ENCODE measurements at regions not wholly inside any gene's neighbourhood (a gene's known extent, or its start where the extent isn't known, plus 50 kb on each side); places are given as distances from the start of the nearest gene placed in this dataset.
"Not testable (repeated sequence)": the region's sequence is repeated elsewhere in the genome, so short reads cannot be mapped to it uniquely, and the experiment has no call there.

GRCh38 chr13:71213252-71213821 lies 653.7 kb downstream of the DACH1 start:
- TF ChIP-seq EZH2 (IDR thresholded peaks at IDR 0.05; ENCODE audit: low read depth): no peak
- TF ChIP-seq CTCF (conservative IDR thresholded peaks at IDR 0.05): no peak
- Histone ChIP-seq H2AFZ (no peak overlapping the region), H3K9me3 (ENCODE audit: insufficient read depth, low read depth) (no peaks in the 10 kb centered on the region), H3K27me3 (ENCODE audit: insufficient read depth, low read depth) (no peaks in the 10 kb centered on the region), H3F3A (ENCODE audit: insufficient read depth, low read depth) (no peaks in the 10 kb centered on the region), H3K4me3 (no peak overlapping the region), H3K27ac (no peak overlapping the region), H4K20me1 (ENCODE audit: insufficient read depth) (no peaks in the 10 kb centered on the region), H3K79me2 (ENCODE audit: low read depth) (no peaks in the 10 kb centered on the region), H3K36me3 (ENCODE audit: low read depth) (no peaks in the 10 kb centered on the region), H3K4me1 (replicated peaks; ENCODE audit: insufficient read depth) (no peaks in the 10 kb centered on the region), H3K9me2 (ENCODE audit: insufficient read depth) (no peaks in the 10 kb centered on the region), H3K4me2 (no peak overlapping the region)
- POLR2A ChIA-PET (ENCODE audit: unreplicated experiment): no interaction called here
- no peak for DNase-seq
- CTCF ChIA-PET: no interaction called here
- BruUV-seq (replicated peaks): no TSS peak
- intact Hi-C loops (cut with micrococcal nuclease; ENCODE audit: unreplicated experiment): no loop called here

- no peak overlapping the region for H3K4me2 ChIP-seq
- ChIA-PET POLR2A (ENCODE audit: unreplicated experiment) (no interaction called here), CTCF (no interaction called here)
- TF ChIP-seq CTCF (conservative IDR thresholded peaks at IDR 0.05) (no peak), EZH2 (IDR thresholded peaks at IDR 0.05; ENCODE audit: low read depth) (no peak)
- no peaks in the 10 kb centered on the region for H4K20me1 ChIP-seq (ENCODE audit: insufficient read depth)
- H3F3A ChIP-seq (ENCODE audit: insufficient read depth, low read depth): no peaks in the 10 kb centered on the region
- no peaks in the 10 kb centered on the region for H3K9me3 ChIP-seq (ENCODE audit: insufficient read depth, low read depth)
- no peaks in the 10 kb centered on the region for H3K4me1 ChIP-seq (replicated peaks; ENCODE audit: insufficient read depth)
- no peaks in the 10 kb centered on the region for H3K79me2 ChIP-seq (ENCODE audit: low read depth)
- no peak for DNase-seq
- H3K36me3 ChIP-seq (ENCODE audit: low read depth): no peaks in the 10 kb centered on the region
- H3K27me3 ChIP-seq (ENCODE audit: insufficient read depth, low read depth): no peaks in the 10 kb centered on the region
- no TSS peak for BruUV-seq (replicated peaks)
- intact Hi-C loops (cut with micrococcal nuclease; ENCODE audit: unreplicated experiment): no loop called here
- H2AFZ ChIP-seq: no peak overlapping the region
- no peak overlapping the region for H3K27ac ChIP-seq
- H3K9me2 ChIP-seq (ENCODE audit: insufficient read depth): no peaks in the 10 kb centered on the region
- no peak overlapping the region for H3K4me3 ChIP-seq
These were observed 656.1 kb downstream of the DACH1 start for GRCh38 chr13:71210861-71211260.

- H3K27ac ChIP-seq: no peak overlapping the region
- ChIA-PET CTCF (no interaction called here), POLR2A (ENCODE audit: unreplicated experiment) (no interaction called here)
- no peaks in the 10 kb centered on the region for H3K27me3 ChIP-seq (ENCODE audit: insufficient read depth, low read depth)
- no peaks in the 10 kb centered on the region for H3F3A ChIP-seq (ENCODE audit: insufficient read depth, low read depth)
- TF ChIP-seq EZH2 (IDR thresholded peaks at IDR 0.05; ENCODE audit: low read depth): no peak
- no peak for TF ChIP-seq CTCF (conservative IDR thresholded peaks at IDR 0.05)
- H3K4me3 ChIP-seq: no peak overlapping the region
- intact Hi-C loops (cut with micrococcal nuclease; ENCODE audit: unreplicated experiment): no loop called here
- no peaks in the 10 kb centered on the region for H3K4me1 ChIP-seq (replicated peaks; ENCODE audit: insufficient read depth)
- no peaks in the 10 kb centered on the region for H4K20me1 ChIP-seq (ENCODE audit: insufficient read depth)
- no peak overlapping the region for H2AFZ ChIP-seq
- H3K9me2 ChIP-seq (ENCODE audit: insufficient read depth): no peaks in the 10 kb centered on the region
- DNase-seq: no peak
- H3K4me2 ChIP-seq: no peak overlapping the region
- no peaks in the 10 kb centered on the region for H3K79me2 ChIP-seq (ENCODE audit: low read depth)
- no TSS peak for BruUV-seq (replicated peaks)
- H3K36me3 ChIP-seq (ENCODE audit: low read depth): no peaks in the 10 kb centered on the region
- no peaks in the 10 kb centered on the region for H3K9me3 ChIP-seq (ENCODE audit: insufficient read depth, low read depth)
These were observed 657.8 kb downstream of the DACH1 start for GRCh38 chr13:71209217-71209616.

GRCh38 chr13:71184583-71184982 lies 682.4 kb downstream of the DACH1 start:
- H3K9me3 ChIP-seq (ENCODE audit: insufficient read depth, low read depth); BruUV-seq (replicated peaks); H4K20me1 ChIP-seq (ENCODE audit: insufficient read depth); CTCF ChIA-PET; H3K27ac ChIP-seq; H3K27me3 ChIP-seq (ENCODE audit: insufficient read depth, low read depth); H3K9me2 ChIP-seq (ENCODE audit: insufficient read depth); DNase-seq; H3K79me2 ChIP-seq (ENCODE audit: low read depth); H3K4me3 ChIP-seq; H3K4me1 ChIP-seq (replicated peaks; ENCODE audit: insufficient read depth); H2AFZ ChIP-seq; POLR2A ChIA-PET (ENCODE audit: unreplicated experiment); H3K4me2 ChIP-seq; H3F3A ChIP-seq (ENCODE audit: insufficient read depth, low read depth); intact Hi-C loops (cut with micrococcal nuclease; ENCODE audit: unreplicated experiment); H3K36me3 ChIP-seq (ENCODE audit: low read depth): not testable (repeated sequence)

GRCh38 chr13:71183352-71183751 lies 683.7 kb downstream of the DACH1 start:
- H4K20me1 ChIP-seq (ENCODE audit: insufficient read depth); H3K27ac ChIP-seq; H3K27me3 ChIP-seq (ENCODE audit: insufficient read depth, low read depth); H3K36me3 ChIP-seq (ENCODE audit: low read depth); DNase-seq; H3K79me2 ChIP-seq (ENCODE audit: low read depth); H3K9me3 ChIP-seq (ENCODE audit: insufficient read depth, low read depth); H3K4me2 ChIP-seq; H3F3A ChIP-seq (ENCODE audit: insufficient read depth, low read depth); H3K9me2 ChIP-seq (ENCODE audit: insufficient read depth); H3K4me3 ChIP-seq; CTCF ChIA-PET; H2AFZ ChIP-seq; BruUV-seq (replicated peaks); H3K4me1 ChIP-seq (replicated peaks; ENCODE audit: insufficient read depth); intact Hi-C loops (cut with micrococcal nuclease; ENCODE audit: unreplicated experiment); POLR2A ChIA-PET (ENCODE audit: unreplicated experiment): not testable (repeated sequence)

Data from PC-9 (cell line).